Hepatic stellate cell (primary cell): ENCODE measurements at regions not wholly inside any gene's neighbourhood (a gene's known extent, or its start where the extent isn't known, plus 50 kb on each side); places are given as distances from the start of the nearest gene placed in this dataset.
A peak's percentile ranks its signal among the peaks of the same experiment; 100 is the strongest.
"Not testable (repeated sequence)": the region's sequence is repeated elsewhere in the genome, so short reads cannot be mapped to it uniquely, and the experiment has no call there.

ENCODE experiments used
- DNase-seq: peaks from one replicate; pipeline ENCODE4 v3.0.0; 2011; ENCODE audit warnings: low spot score

GRCh38 chr22:22120160-22120559 is 124.4 kb upstream of the VPREB1 start:
- no peak for DNase-seq

GRCh38 chr22:22118987-22119386 is 125.6 kb upstream of the VPREB1 start:
- no peak for DNase-seq

- DNase-seq, result not testable (repeated sequence)
Measured at GRCh38 chr22:22117864-22118544, 126.6 kb upstream of the VPREB1 start.

- DNase-seq, result not testable (repeated sequence)
Measured at GRCh38 chr22:22116997-22117770, 127.4 kb upstream of the VPREB1 start.

GRCh38 chr22:22113701-22114100 is 130.9 kb upstream of the VPREB1 start:
- DNase-seq, result no peak

- no peak for DNase-seq
Measured at GRCh38 chr22:22112533-22113294, 130.1 kb upstream of the TOP3B start.

- no peak for DNase-seq
Measured at GRCh38 chr22:22111983-22112382, 129.4 kb upstream of the TOP3B start.

GRCh38 chr22:22111267-22111751 is 128.7 kb upstream of the TOP3B start:
- peak; percentile 79 for DNase-seq

GRCh38 chr22:22110548-22111266 is 128.1 kb upstream of the TOP3B start:
- peak; percentile 83 for DNase-seq

- no peak for DNase-seq
Measured at GRCh38 chr22:22109693-22110466, 127.3 kb upstream of the TOP3B start.

- no peak for DNase-seq
Measured at GRCh38 chr22:22106855-22107254, 124.3 kb upstream of the TOP3B start.

GRCh38 chr22:22105364-22105763 is 122.8 kb upstream of the TOP3B start:
- no peak for DNase-seq

- no peak for DNase-seq
Measured at GRCh38 chr22:22103078-22103875, 120.7 kb upstream of the TOP3B start.

GRCh38 chr22:22099833-22100812 is 117.5 kb upstream of the TOP3B start:
- no peak for DNase-seq

GRCh38 chr22:22099194-22099486 is 116.6 kb upstream of the TOP3B start:
- no peak for DNase-seq

- no peak for DNase-seq
Measured at GRCh38 chr22:22098457-22099193, 116.0 kb upstream of the TOP3B start.

- DNase-seq, result no peak
Measured at GRCh38 chr22:22097727-22098228, 115.2 kb upstream of the TOP3B start.

- no peak for DNase-seq
Measured at GRCh38 chr22:22094921-22095320, 112.3 kb upstream of the TOP3B start.
